ENCODE measurements at regions not wholly inside any gene's neighbourhood (a gene's known extent, or its start where the extent isn't known, plus 50 kb on each side); places are given as distances from the start of the nearest gene placed in this dataset.

DNA sequence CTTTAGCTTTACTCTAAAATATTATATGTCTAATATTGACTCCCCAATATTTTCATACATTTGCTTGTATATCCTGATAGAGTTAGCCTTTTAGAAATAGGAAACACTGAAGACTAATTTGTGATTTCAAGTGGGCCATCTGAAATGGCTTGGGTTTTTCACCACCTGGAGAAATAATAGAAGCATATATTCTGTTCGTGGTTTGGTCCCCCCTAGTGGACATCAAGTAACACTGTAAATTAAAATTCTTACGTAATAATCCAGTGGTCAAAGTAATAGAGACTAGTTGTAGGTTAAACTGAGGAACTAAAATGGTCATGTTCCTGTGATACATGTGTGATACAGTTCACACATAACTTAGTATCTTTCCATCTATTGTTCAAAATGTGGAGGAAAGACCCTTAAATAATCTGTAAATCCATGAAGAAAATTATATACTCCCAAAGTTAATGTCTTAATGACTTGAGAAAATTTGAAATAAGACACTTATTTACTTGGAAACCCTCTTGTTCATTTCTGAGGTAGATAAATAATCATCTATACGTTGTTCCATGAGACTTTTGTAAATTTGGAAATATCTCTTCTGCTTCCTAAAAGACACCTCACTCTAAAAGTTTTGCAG lies 79.8 kb upstream of the SMARCAD1 start (continued):
- TF ChIP-seq, protein P1, sequence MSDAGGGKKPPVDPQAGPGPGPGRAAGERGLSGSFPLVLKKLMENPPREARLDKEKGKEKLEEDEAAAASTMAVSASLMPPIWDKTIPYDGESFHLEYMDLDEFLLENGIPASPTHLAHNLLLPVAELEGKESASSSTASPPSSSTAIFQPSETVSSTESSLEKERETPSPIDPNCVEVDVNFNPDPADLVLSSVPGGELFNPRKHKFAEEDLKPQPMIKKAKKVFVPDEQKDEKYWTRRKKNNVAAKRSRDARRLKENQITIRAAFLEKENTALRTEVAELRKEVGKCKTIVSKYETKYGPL (CRISPR knock-in tag; IDR thresholded peaks at IDR 0.05): peak; percentile 79; the same call in 1 of the 2 replicates
- TF ChIP-seq SMC3 (IDR thresholded peaks at IDR 0.05; ENCODE audit: low read length) (0 out of 2 replicates have a peak, but pooled peaks have one; percentile 7), CBX5 (CRISPR knock-in tag; IDR thresholded peaks at IDR 0.05; ENCODE audit: borderline replicate concordance) (no peak), NFATC3 (CRISPR knock-in tag; IDR thresholded peaks at IDR 0.05) (no peak), SALL2 (CRISPR knock-in tag; IDR thresholded peaks at IDR 0.05) (no peak), CEBPG (CRISPR knock-in tag; IDR thresholded peaks at IDR 0.05) (peak; percentile 66), BCL6 (CRISPR knock-in tag; IDR thresholded peaks at IDR 0.05) (no peak), ZBTB20 (CRISPR knock-in tag; IDR thresholded peaks at IDR 0.05; ENCODE audit: borderline replicate concordance, low read depth) (no peak)
- TF ChIP-seq, protein P2, sequence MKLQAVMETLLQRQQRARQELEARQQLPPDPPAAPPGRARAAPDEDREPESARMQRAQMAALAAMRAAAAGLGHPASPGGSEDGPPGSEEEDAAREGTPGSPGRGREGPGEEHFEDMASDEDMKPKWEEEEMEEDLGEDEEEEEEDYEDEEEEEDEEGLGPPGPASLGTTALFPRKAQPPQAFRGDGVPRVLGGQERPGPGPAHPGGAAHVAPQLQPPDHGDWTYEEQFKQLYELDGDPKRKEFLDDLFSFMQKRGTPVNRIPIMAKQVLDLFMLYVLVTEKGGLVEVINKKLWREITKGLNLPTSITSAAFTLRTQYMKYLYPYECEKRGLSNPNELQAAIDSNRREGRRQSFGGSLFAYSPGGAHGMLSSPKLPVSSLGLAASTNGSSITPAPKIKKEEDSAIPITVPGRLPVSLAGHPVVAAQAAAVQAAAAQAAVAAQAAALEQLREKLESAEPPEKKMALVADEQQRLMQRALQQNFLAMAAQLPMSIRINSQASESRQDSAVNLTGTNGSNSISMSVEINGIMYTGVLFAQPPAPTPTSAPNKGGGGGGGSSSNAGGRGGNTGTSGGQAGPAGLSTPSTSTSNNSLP (IDR thresholded peaks at IDR 0.05; ENCODE audit: low read depth, low read length): peak; percentile 88
- TF ChIP-seq, protein P3, sequence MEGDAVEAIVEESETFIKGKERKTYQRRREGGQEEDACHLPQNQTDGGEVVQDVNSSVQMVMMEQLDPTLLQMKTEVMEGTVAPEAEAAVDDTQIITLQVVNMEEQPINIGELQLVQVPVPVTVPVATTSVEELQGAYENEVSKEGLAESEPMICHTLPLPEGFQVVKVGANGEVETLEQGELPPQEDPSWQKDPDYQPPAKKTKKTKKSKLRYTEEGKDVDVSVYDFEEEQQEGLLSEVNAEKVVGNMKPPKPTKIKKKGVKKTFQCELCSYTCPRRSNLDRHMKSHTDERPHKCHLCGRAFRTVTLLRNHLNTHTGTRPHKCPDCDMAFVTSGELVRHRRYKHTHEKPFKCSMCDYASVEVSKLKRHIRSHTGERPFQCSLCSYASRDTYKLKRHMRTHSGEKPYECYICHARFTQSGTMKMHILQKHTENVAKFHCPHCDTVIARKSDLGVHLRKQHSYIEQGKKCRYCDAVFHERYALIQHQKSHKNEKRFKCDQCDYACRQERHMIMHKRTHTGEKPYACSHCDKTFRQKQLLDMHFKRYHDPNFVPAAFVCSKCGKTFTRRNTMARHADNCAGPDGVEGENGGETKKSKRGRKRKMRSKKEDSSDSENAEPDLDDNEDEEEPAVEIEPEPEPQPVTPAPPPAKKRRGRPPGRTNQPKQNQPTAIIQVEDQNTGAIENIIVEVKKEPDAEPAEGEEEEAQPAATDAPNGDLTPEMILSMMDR (CRISPR knock-in tag; IDR thresholded peaks at IDR 0.05): peak; percentile 31
- TF ChIP-seq, protein P4, sequence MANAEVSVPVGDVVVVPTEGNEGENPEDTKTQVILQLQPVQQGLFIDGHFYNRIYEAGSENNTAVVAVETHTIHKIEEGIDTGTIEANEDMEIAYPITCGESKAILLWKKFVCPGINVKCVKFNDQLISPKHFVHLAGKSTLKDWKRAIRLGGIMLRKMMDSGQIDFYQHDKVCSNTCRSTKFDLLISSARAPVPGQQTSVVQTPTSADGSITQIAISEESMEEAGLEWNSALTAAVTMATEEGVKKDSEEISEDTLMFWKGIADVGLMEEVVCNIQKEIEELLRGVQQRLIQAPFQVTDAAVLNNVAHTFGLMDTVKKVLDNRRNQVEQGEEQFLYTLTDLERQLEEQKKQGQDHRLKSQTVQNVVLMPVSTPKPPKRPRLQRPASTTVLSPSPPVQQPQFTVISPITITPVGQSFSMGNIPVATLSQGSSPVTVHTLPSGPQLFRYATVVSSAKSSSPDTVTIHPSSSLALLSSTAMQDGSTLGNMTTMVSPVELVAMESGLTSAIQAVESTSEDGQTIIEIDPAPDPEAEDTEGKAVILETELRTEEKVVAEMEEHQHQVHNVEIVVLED (CRISPR knock-in tag; IDR thresholded peaks at IDR 0.05; ENCODE audit: borderline replicate concordance): no peak

Data from HepG2 (cell line).